ENCODE measurements at regions not wholly inside any gene's neighbourhood (a gene's known extent, or its start where the extent isn't known, plus 50 kb on each side); places are given as distances from the start of the nearest gene placed in this dataset.

- no peak overlapping the region for H3K4me3 Mint-ChIP-seq (ENCODE audit: unreplicated experiment)
- no peak for DNase-seq (ENCODE audit: low spot score)
- H3K9me3 Mint-ChIP-seq (ENCODE audit: low read depth): no peaks in the 10 kb centered on the region
- no peak overlapping the region for H3K27ac Mint-ChIP-seq (ENCODE audit: unreplicated experiment)
- TF ChIP-seq CTCF (IDR thresholded peaks at IDR 0.05): no peak
- peaks cover 43% of the 10 kb centered on the region for H3K27me3 Mint-ChIP-seq (ENCODE audit: low read depth)
- peaks cover 3% of the 10 kb centered on the region for H3K4me1 Mint-ChIP-seq (ENCODE audit: low read depth)
- H3K36me3 Mint-ChIP-seq (ENCODE audit: low read depth): no peaks in the 10 kb centered on the region
Measured at GRCh38 chr2:121129692-121130091, 155.3 kb downstream of the TFCP2L1 start.

- no peak for TF ChIP-seq CTCF (IDR thresholded peaks at IDR 0.05)
- no peaks in the 10 kb centered on the region for H3K36me3 Mint-ChIP-seq (ENCODE audit: low read depth)
- H3K27me3 Mint-ChIP-seq (ENCODE audit: low read depth): peaks cover 37% of the 10 kb centered on the region
- H3K4me1 Mint-ChIP-seq (ENCODE audit: low read depth): peaks cover 3% of the 10 kb centered on the region
- H3K27ac Mint-ChIP-seq (ENCODE audit: unreplicated experiment): no peak overlapping the region
- no peaks in the 10 kb centered on the region for H3K9me3 Mint-ChIP-seq (ENCODE audit: low read depth)
- H3K4me3 Mint-ChIP-seq (ENCODE audit: unreplicated experiment): no peak overlapping the region
- DNase-seq (ENCODE audit: low spot score): no peak
Measured at GRCh38 chr2:121130301-121130850, 154.6 kb downstream of the TFCP2L1 start.

- Mint-ChIP-seq H3K4me3 (ENCODE audit: unreplicated experiment) (no peak overlapping the region), H3K4me1 (ENCODE audit: low read depth) (peaks cover 3% of the 10 kb centered on the region), H3K9me3 (ENCODE audit: low read depth) (no peaks in the 10 kb centered on the region), H3K27ac (ENCODE audit: unreplicated experiment) (no peak overlapping the region), H3K27me3 (ENCODE audit: low read depth) (peaks cover 38% of the 10 kb centered on the region), H3K36me3 (ENCODE audit: low read depth) (no peaks in the 10 kb centered on the region)
- no peak for TF ChIP-seq CTCF (IDR thresholded peaks at IDR 0.05)
- DNase-seq (ENCODE audit: low spot score): no peak
Measured at GRCh38 chr2:121131375-121131774, 153.6 kb downstream of the TFCP2L1 start.

GRCh38 chr2:121132054-121132761 lies 152.8 kb downstream of the TFCP2L1 start:
- peaks cover 3% of the 10 kb centered on the region for H3K4me1 Mint-ChIP-seq (ENCODE audit: low read depth)
- H3K27ac Mint-ChIP-seq (ENCODE audit: unreplicated experiment): no peak overlapping the region
- no peaks in the 10 kb centered on the region for H3K36me3 Mint-ChIP-seq (ENCODE audit: low read depth)
- TF ChIP-seq CTCF (IDR thresholded peaks at IDR 0.05): no peak
- no peaks in the 10 kb centered on the region for H3K9me3 Mint-ChIP-seq (ENCODE audit: low read depth)
- peaks cover 38% of the 10 kb centered on the region for H3K27me3 Mint-ChIP-seq (ENCODE audit: low read depth)
- no peak for DNase-seq (ENCODE audit: low spot score)
- H3K4me3 Mint-ChIP-seq (ENCODE audit: unreplicated experiment): no peak overlapping the region

- Mint-ChIP-seq H3K36me3 (ENCODE audit: low read depth) (no peaks in the 10 kb centered on the region), H3K4me3 (ENCODE audit: unreplicated experiment) (no peak overlapping the region), H3K9me3 (ENCODE audit: low read depth) (no peaks in the 10 kb centered on the region), H3K27ac (ENCODE audit: unreplicated experiment) (no peak overlapping the region), H3K4me1 (ENCODE audit: low read depth) (peaks cover 3% of the 10 kb centered on the region), H3K27me3 (ENCODE audit: low read depth) (peaks cover 38% of the 10 kb centered on the region)
- no peak for DNase-seq (ENCODE audit: low spot score)
- no peak for TF ChIP-seq CTCF (IDR thresholded peaks at IDR 0.05)
Measured at GRCh38 chr2:121132762-121133107, 152.3 kb downstream of the TFCP2L1 start.
